ENCODE measurements at regions not wholly inside any gene's neighbourhood (a gene's known extent, or its start where the extent isn't known, plus 50 kb on each side); places are given as distances from the start of the nearest gene placed in this dataset.

DNA sequence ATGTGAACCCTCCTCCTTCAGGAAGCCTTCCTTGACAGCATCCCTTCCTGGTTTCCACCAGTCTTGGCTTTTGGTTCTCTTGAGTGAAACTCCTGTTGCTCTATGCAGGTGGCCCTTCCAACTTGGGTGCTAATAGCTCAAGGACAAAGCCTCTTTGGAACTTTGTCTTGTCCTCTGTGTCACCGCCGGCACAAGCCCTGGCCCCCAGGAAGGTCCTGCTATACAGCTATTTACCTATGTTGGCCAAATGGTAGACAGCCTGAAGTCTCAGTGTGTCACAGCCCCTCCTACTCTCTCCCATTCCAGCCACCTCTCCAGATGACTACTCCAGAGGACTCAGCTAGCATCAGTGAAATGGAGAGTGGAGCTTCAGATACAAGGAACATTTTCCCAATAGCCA is 94.7 kb upstream of the ZNF618 start:
- TF ChIP-seq GATA2 (IDR thresholded peaks at IDR 0.05; ENCODE audit: low read depth, low read length) (no peak), GATA3 (IDR thresholded peaks at IDR 0.05; ENCODE audit: low read depth, low read length) (no peak)

Data from SH-SY5Y (cell line).